HFF-Myc (cell line): ENCODE measurements at regions not wholly inside any gene's neighbourhood (a gene's known extent, or its start where the extent isn't known, plus 50 kb on each side); places are given as distances from the start of the nearest gene placed in this dataset.

Experiments
- DNase-seq: peaks from one replicate; pipeline ENCODE4 v3.0.0-alpha.2; 2011; ENCODE audit warnings: low read depth; ENCODE audit errors: extremely low read depth
- H3K4me3 ChIP-seq: replicated peaks from 2 replicates; pipeline ENCODE4 v1.5.1; 2011; ENCODE audit warnings: low read depth, mild to moderate bottlenecking, control low read depth, low read length
- CTCF ChIP-seq: IDR thresholded peaks from 2 replicates; pipeline ENCODE4 v1.5.1; 2012; ENCODE audit warnings: mild to moderate bottlenecking, low read depth, low read length, control low read depth; ENCODE audit errors: missing control alignments

GRCh38 chr6:109920911-109921310 lies 57.2 kb upstream of the GPR6 start:
- H3K4me3 ChIP-seq, result no peak overlapping the region
- no peak for TF ChIP-seq CTCF
- no peak for DNase-seq

GRCh38 chr6:109922851-109923250 lies 55.3 kb upstream of the GPR6 start:
- no peak overlapping the region for H3K4me3 ChIP-seq
- DNase-seq, result peak; percentile 40
- no peak for TF ChIP-seq CTCF

- H3K4me3 ChIP-seq, result no peak overlapping the region
- TF ChIP-seq CTCF, result no peak
- peak; percentile 33 for DNase-seq
These were observed 53.0 kb upstream of the GPR6 start for GRCh38 chr6:109925075-109925474.

- TF ChIP-seq CTCF, result no peak
- no peak for DNase-seq
- H3K4me3 ChIP-seq, result no peak overlapping the region
These were observed 51.1 kb upstream of the GPR6 start for GRCh38 chr6:109927052-109927451.
